SKM-1 (cell line): ENCODE measurements at regions not wholly inside any gene's neighbourhood (a gene's known extent, or its start where the extent isn't known, plus 50 kb on each side); places are given as distances from the start of the nearest gene placed in this dataset.

Experiments used
- DNase-seq: peaks from one replicate; lab custom pipeline; 2025; ENCODE audit not compliant: unreplicated experiment; lab: John Stamatoyannopoulos, UW

DNA sequence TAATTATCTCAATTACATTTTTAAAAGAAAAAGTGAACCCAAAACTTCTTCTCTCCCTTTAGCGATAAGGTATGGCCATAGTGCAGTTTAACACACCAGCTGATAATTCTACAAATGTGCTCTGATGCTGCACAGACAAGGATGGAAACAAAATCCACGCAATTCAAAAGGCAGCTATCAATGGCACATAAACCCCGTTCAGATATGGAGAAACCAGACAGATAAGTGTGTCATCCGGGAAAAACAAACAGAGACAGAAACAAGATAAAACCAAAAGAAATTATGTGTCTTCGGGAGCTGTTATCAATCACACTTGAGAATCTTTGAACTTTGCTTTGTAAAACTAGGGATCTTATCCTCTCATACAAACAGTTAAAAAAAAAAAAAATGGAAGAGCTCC is 73.6 kb downstream of the SIPA1L2 start:
- DNase-seq: no peak

DNA sequence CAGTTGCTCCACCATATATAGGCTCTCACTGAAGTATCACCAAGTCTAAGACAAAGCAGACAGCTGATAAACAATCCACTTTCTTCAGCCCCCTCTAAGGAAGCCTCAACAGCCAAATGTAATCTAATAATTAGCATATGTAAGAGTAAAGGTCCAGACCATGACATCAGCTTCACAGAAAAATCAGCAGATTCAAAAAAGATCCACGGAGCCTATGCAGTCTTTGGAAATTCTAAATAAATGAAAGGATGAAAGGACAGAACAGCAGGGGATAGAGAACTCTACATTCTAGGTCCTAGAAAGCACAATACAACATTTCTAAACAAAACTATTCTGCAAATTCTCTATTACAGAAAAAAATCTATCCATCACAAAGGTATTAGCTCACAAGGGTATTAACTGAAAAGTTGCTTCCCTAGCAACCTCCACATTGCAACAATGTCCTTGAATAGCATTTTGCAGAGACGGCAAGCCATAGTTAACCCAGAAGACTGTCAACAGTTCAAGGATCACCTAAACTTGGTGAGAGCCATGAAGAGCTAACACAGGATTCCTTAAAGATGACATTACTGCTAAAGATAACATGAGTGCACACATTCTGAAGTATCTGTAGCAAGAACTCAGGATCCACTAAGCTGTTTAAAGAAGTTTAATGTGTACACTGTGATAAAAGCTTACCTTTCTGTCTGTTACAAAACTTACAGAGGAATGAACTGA is 74.3 kb downstream of the SIPA1L2 start:
- DNase-seq: no peak

DNA sequence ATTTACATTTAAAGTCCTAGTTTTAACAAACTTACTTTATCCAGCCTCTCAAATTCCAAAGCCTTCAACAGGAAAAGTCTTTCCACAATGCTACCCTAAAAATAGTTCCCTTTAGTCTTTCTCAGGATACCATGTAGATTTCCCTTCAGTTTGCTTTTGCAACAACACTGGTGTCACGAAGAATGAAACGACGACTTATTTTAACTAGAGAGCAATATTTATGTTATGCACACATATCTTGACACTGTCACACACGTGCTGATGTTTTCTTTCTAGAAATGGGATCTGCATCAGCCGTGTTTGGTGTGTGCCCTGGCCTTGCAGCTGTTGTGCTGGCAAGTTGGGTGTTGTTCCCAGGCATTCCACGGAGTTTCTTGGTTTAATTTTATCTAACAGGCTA is 75.5 kb downstream of the SIPA1L2 start:
- no peak for DNase-seq

DNA sequence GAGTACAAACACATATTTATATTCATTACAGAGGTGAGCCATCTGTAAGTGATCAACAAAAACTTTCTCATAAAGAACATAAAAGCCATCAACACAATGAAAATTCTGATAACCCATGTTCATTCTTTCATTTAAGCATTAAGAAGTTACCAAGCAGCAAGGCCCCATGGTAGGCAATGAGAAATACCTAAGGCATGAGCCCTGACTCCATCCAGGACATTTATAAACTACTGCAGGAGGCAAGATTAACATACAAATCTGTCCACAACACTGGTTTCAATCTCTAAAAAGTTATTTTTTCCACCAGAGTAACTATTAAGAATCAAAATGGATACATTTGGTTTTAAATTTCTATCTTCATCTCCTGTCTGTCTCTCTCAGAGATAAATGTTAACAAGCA is 76.1 kb downstream of the SIPA1L2 start:
- DNase-seq: no peak

DNA sequence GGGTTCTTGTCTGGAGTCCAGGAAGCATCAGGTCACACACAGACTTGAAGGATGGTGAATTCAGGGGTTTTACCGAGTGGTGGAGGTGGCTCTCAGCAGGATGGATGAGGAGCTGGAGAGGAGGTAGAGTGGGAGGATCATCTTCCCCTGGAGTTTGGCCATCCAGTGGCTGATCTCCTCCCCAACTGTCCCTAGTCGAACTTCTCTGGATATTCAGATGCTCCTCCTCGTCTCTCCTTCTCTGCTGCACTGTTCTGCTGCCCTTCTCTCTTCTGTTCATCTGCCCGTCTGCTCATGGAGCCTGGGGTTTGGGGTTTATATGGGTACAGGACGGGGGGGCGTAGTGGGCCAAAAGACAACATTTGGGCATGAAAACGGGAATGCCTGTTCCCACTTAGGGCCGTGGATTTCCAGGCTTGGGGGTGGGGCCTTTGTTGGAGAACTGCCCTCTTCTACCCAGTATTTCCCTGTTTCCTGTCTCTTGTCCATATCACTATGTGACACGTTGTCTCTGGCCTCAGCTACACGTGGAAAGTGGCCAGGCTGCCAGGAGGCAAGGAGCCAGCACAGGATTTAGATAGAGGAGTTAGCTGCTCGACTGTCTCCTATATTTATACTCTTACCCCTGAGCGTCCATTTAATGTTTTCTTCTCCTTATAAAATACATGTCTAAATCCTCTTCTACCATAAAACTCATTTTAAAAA is 76.7 kb downstream of the SIPA1L2 start:
- DNase-seq: no peak

DNA sequence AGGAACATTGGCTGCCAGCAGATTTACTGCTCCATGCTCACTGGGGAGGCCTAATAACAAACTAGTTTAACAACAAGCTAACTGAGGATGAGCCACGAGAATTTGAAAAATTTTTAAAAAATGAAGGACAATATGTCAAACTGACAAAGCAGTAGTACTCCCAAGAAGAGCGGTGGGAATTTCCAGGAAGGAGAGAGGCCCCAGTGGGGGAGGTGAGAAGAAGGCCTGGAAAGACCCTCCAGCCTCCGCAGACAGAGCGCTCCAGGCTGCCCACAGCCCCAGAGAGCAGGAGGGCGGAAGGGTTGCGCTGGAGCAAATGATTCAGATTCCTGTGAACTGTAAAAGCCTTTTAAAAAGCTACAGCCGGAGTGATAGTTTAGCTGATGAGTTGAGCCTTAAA is 78.5 kb downstream of the SIPA1L2 start:
- no peak for DNase-seq

DNA sequence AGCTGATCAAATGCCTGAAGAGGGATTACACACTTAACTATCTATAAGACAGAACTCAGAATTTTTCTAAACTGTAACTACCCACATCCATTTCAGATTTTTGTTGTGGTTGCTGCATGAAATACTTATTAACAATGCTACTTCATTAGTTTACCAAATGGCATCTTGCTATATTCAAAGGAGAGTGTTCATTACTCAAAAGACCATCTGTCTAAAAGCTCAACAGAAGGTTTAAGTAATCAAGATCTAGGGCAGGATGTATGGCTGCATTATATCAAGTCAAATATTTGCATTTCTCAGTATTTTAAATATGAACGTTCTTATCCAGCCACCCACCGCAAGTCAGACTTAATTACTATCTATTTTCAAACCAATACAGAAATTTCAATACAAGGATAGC is 79.9 kb downstream of the SIPA1L2 start:
- no peak for DNase-seq

DNA sequence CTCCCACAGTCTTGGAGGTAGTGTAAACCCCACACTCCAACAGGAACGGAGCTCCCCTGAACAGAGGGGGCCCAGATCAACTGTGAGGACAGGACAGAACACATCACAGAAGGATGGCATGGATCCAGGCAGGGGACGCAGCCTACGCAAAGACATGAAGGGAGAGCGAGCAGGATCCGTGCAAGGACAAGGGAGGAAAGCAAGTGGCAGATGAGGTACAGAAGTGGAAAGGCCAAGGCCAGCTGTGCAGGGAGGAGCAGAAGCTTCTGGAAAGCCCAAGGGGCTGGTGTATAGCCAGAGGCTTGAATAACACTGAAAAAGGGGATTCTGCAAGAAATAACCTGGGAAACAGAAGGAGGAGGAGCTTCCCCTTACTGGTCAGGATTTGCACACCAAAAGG is 81.2 kb downstream of the SIPA1L2 start:
- DNase-seq: no peak

DNA sequence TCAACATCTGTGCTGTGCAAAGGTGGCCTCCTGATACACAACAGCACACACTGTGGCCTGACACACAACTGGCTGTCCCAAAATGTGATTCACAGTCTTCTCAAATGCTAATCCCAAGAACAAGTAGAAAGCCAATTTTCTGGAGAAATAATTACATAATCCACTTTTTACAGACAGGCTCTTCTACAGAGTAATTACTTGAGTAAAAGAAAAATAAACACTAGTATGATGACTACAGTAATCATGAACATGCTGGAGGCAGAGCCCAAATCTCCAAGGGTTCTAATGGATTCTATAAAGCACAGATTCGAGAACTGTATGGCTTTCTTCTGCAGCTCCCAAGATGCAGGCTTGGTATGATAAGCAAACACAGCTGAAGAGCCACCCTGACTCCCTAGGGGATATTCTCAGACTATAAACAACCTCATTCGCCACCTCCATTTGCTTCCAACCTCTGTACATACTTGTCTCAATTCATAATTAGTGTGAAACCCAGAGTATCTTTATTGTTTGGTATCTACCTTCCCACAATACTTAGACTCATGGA is 81.9 kb downstream of the SIPA1L2 start:
- DNase-seq: no peak

DNA sequence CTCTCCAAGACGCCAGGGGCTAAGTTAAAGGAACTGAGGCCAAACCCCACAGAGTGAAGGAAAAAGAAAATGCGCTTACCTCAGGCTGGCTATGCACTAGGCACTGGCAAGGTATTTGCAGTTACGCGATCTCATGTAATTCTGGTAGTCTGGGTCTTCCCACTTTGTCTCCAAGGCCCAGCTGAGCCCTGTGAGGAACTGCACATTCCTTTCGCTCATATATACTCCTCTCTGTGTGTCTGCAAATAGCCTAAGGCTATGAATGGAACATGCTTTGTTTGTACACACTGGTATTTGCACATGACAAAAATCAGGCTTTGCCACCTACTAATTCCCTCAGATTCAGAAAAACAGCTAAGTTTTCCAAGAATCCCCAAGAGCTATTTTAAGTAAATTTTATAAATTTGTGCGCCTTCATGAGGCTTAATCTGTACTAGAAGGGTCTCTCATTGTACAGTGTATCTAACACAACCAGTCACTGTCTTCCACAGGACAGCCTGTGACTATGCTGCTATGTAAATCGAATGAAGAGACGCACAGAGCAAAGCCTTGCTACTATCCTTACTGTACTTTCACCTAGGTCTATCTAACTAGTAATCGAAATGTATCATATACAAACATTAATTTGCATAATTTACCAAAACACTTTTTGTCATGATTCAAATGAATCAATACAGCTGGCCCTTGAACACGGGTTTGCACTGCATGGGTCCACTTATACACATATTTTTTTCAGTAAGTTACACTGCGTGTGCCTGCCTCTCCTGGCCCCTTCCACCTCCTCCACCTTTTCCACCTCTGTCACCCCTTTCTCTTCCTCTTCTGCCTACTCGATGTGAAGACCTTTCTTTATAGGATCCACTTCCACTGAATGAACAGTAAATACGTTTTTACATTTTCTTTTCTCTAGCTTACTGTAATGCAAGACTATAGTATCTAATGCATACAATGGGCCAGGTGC is 87.0 kb downstream of the SIPA1L2 start:
- DNase-seq: no peak

DNA sequence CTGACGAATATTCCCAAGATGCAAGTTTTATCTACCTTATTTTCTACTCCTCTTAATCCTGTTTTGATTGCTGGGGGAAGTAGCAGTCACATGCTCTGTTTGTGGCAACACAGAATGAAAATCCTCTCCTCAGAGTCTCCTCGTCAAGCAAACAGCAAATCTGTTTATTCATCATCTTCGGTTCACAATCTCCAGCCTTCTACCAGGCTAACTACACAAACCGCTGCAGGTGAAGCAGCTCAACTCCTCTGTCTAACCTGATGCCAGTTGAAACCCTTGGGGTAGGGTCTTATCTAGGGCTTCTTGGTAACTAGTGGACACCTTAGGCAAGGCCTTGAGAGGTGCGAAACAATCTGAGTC is 91.0 kb downstream of the SIPA1L2 start:
- no peak for DNase-seq

DNA sequence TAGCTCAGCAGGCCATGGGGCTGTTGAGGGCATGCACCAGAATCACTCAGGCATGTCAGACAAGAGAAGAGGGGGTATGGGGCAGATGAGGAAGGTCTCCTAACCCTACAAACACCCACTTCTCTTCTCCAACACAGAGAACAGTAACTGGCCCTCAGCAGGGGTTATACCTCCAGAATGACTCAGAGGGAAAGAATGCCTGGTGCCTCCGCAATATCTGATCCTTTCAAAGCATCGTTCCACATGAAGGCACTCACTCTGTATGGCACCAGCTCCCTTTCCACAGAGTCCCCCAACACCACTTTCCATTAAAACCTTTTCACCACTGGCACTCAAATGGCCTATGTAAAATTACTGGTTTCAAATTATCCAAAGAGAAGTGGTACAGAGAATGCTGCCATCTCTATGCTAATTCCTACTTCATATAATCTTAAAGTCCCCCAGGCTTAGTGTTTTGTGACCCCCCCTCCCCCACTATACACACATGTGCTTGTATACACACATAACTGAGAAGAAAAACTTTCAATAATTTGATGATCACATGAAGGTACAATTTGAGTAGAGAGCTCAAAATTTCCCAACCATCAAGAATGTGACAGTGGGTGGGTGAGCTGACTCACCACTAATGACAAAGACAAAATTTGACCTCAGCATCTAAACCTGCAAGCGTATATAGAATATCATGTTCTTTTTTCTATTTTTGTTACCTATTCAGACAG is 91.5 kb downstream of the SIPA1L2 start:
- no peak for DNase-seq

DNA sequence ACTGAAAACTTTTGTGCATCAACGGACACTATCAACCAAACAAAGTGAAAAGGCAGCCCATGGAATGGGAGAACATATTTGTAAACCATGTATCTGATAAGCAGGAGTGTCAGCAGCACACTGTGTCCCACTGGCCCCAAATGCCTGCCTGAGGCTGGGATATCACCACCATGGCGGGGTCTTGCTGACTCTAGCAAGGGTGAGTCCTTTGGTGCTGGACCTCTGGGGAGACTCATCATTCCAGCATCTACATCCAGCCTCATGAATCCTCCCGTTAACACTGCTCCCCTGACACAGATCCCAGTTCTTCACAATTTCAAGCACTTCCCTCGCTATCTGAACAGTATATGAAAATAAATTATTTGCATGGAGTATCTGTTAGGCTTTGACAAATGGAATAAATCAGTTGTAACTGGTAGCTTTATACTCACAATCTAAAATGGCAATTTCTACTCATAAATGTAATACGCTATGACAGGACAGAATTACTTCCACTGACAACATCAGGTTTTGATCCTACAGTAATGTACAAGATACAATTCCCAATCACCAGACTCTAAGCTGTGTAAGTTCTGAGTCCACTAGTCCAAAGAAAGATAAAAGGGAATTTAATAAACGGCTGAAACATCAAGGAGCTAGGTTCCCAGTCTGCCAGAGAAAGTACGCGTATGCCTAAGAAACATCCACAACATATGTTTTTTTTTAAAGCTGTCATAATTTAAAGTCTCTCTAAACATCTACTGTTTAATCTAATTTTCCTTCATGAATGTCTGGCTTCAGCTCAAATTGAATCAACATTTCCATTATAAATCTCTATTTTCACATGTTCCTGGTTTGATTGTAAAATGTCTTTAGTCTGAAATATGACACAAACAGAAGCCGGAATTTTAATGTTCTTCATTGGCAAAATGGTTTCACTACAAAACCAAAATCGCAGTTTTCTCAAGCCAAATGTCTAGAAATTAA is 95.1 kb downstream of the SIPA1L2 start:
- no peak for DNase-seq

DNA sequence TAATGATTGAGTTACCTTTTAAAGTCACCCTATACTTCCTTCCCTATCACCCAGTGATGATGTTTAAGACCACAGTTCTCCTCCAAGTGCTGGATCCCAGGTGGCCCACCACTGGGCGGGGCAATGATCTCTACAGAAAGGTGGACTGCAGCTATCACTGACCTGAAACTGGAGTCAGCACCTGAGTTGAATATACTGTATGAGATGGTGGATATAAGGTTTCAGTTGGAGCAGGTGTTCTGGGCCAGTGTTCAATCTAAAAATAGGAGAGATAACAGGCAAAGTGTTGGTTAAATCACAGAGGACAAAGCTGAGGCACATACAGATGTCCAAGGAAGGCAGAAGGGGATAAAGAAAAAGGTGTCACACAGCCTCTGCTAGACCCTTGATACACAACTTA is 96.6 kb downstream of the SIPA1L2 start:
- no peak for DNase-seq

DNA sequence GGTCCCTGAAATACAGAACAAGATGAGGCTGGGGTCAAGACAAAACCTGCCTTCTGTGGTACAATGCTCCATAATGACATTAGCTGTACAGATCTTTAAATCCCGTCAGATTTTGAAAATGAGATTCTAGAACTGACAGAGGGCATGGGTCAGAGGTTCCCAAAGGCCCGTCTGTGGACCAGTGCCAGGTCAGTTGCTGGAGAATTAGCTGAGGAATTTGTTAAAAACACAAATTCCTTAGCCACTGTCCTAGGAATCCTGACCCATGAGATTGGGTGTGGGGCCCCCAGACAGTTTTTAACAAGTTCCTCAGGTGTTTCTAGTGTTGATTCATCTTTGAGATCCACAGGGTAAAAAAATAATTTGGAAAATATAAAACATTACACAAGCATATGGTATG is 97.0 kb downstream of the SIPA1L2 start:
- DNase-seq: no peak

DNA sequence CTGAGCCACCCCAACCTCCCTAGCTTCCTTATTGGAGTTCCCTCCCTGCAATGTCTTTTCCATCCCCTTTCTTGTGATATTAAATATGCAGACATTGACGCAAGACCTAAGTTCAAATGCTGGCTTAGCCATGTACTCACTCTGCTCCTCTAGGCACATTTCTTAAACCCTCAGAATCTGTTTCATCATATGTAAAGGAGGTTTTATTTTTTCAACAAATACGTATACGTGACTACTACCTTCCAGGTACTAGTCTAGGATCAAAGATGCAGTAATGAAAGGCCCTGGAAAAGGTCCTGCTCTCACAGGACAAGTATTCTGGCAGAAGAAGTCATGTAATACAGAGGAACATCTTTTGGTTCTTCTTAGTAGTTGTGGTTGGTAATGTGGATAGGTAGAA is 98.6 kb downstream of the SIPA1L2 start:
- DNase-seq: no peak

DNA sequence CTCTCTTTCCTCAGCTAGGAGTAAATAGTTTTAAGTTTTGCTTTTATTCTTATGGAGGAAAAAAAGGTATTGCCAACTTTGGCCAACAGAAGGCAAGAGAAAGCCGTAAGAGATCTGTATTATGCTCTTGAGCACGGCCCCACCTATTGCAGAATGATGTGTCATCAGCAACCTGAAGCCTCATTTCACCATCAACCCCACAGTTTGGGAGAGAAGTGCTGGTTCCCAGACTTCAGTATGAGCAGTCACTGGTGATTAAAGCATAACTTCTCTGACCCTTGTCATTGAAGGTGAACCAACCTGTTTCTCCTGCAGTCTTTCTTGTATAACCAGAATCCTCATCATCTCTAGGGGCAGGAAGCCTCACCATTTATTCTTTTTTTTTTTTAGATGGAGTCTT is 100.2 kb downstream of the SIPA1L2 start:
- no peak for DNase-seq

DNA sequence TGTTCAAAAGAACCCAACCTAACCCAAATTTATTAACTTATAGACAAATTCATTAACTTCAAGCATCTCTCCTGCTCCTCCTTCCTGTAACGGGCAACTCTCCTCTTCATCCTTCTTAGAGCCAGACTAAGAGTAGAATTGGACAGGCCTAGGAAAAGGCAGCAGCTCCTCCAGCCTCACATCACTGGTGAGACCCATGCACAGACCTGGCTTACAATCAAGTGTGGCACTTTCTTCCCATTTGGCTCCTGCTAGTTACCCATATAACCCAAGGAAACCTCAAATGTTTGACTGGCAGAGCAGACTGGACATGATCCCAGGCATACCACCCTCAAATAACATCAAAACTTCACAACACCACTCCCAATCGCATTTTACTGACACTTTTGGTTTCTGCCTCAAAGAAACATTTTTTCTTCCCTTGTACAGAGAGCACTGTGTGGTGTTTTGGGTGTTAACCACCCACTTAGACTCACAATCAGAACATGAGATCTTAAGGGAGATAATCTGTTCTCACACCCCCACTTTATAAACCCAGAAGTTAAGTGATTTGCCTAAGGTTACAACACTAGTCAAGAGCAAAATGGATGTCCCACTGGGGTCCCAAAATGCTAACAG is 101.4 kb downstream of the SIPA1L2 start:
- no peak for DNase-seq

DNA sequence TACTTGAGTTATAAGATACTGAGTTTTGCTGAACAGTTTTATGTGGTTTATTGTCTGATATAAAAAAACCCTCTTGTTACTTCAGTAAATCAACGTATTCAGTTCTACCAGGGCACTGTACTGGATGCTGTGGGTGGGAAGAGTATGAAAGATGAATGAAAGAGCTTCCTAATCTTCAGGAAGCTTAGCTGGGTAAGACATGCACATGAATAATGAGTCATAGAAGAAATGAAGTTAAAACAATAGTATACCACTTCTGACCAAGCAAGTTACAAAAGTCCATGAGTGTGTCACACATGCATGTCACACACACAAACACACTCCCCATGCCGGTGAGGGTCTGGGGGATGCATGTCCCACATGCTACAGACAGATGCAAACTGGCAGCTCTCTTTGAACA is 105.9 kb downstream of the SIPA1L2 start:
- no peak for DNase-seq
